ENCODE measurements at regions not wholly inside any gene's neighbourhood (a gene's known extent, or its start where the extent isn't known, plus 50 kb on each side); places are given as distances from the start of the nearest gene placed in this dataset.

GRCh38 chr6:23589811-23590210 is 536.2 kb upstream of the NRSN1 start:
- no peak overlapping the region for H3K27ac ChIP-seq
- no peak for TF ChIP-seq ZFX (IDR thresholded peaks at IDR 0.05)
- TF ChIP-seq CTCF (conservative IDR thresholded peaks at IDR 0.05): no peak

GRCh38 chr6:23590498-23591126 is 535.4 kb upstream of the NRSN1 start:
- TF ChIP-seq CTCF (conservative IDR thresholded peaks at IDR 0.05): no peak
- no peak for TF ChIP-seq ZFX (IDR thresholded peaks at IDR 0.05)

GRCh38 chr6:23591761-23592160 is 534.3 kb upstream of the NRSN1 start:
- TF ChIP-seq CTCF (conservative IDR thresholded peaks at IDR 0.05) (no peak), ZFX (IDR thresholded peaks at IDR 0.05) (no peak)
- no peak overlapping the region for H3K27ac ChIP-seq

More at GRCh38 chr6:23590498-23591126, 535.4 kb upstream of the NRSN1 start:
- H3K27ac ChIP-seq: no peak overlapping the region

GRCh38 chr6:23600118-23600517 is 525.9 kb upstream of the NRSN1 start:
- H3K27ac ChIP-seq: no peak overlapping the region
- TF ChIP-seq ZFX (IDR thresholded peaks at IDR 0.05): no peak
- TF ChIP-seq CTCF (conservative IDR thresholded peaks at IDR 0.05): no peak

- TF ChIP-seq ZFX (IDR thresholded peaks at IDR 0.05) (no peak), CTCF (conservative IDR thresholded peaks at IDR 0.05) (no peak)
- no peak overlapping the region for H3K27ac ChIP-seq
Observed at GRCh38 chr6:23601811-23602345, 524.1 kb upstream of the NRSN1 start.

GRCh38 chr6:23608931-23609435 is 517.0 kb upstream of the NRSN1 start:
- H3K27ac ChIP-seq: no peak overlapping the region
- TF ChIP-seq CTCF (conservative IDR thresholded peaks at IDR 0.05) (no peak), ZFX (IDR thresholded peaks at IDR 0.05) (no peak)

- TF ChIP-seq ZFX (IDR thresholded peaks at IDR 0.05): no peak
- no peak for TF ChIP-seq CTCF (conservative IDR thresholded peaks at IDR 0.05)
- no peak overlapping the region for H3K27ac ChIP-seq
Observed at GRCh38 chr6:23611776-23612381, 514.1 kb upstream of the NRSN1 start.
